B cell (primary cell): ENCODE measurements at regions not wholly inside any gene's neighbourhood (a gene's known extent, or its start where the extent isn't known, plus 50 kb on each side); places are given as distances from the start of the nearest gene placed in this dataset.
"Not testable (repeated sequence)": the region's sequence is repeated elsewhere in the genome, so short reads cannot be mapped to it uniquely, and the experiment has no call there.

Experiments
- ATAC-seq: fragments of 200-7000 bp; cut with Tn5 transposase; one replicate; pipeline ENCODE4 v1.10.0; 2021; ENCODE audit warnings: low read depth, mild to moderate bottlenecking, moderate number of reproducible peaks, moderate library complexity
- CTCF ChIA-PET: fragments of 350-600 bp; sonication (Branson Sonifier 250); formaldehyde crosslinking; loops from one replicate; lab custom pipeline; 2021; ENCODE audit warnings: antibody characterized with exemption, inconsistent platforms; lab: Charles Lee
- POLR2A ChIA-PET: fragments of 350-600 bp; sonication (Branson Sonifier 250); formaldehyde crosslinking; loops from one replicate; lab custom pipeline; 2021; ENCODE audit warnings: antibody characterized with exemption; lab: Charles Lee
- DNase-seq: peaks from one replicate; pipeline ENCODE4 v3.0.0; 2013
- H2AFZ ChIP-seq: 2 replicates; pipeline ENCODE4 v1.6.1; 2012; ENCODE audit warnings: mild to moderate bottlenecking, low read depth, low read length; ENCODE audit not compliant: insufficient read depth, poor library complexity, severe bottlenecking
- H3K27ac ChIP-seq, 2 donors: 1 replicate in 1 of 2; 2 replicates in 1 of 2; pipeline ENCODE4 v1.5.1; 2012 to 2013; ENCODE audit warnings: low read length in 2 of 2, mild to moderate bottlenecking in 2 of 2, moderate library complexity in 1 of 2
- H3K27me3 ChIP-seq, 4 experiments: fragments of 200-600 bp in 1 of 4; sonication (generic) in 1 of 4; replicated peaks in 1 of 4; 1 replicate in 2 of 4; 2 replicates in 2 of 4; pipeline versions ENCODE4 v1.6.1 to v1.7.0; 2013 to 2016; ENCODE audit warnings: low read length in 3 of 4, mild to moderate bottlenecking in 2 of 4, mixed read lengths in 1 of 4, moderate library complexity in 1 of 4; ENCODE audit not compliant: insufficient read depth in 4 of 4, control insufficient read depth in 3 of 4; ENCODE audit errors: control extremely low read depth in 1 of 4
- H3K36me3 ChIP-seq, 2 experiments: replicated peaks in 1 of 2; 1 replicate in 1 of 2; 2 replicates in 1 of 2; pipeline versions ENCODE4 v1.6.1 to v1.7.1; 2013; ENCODE audit warnings: low read length in 1 of 2; ENCODE audit not compliant: insufficient read depth in 2 of 2, control insufficient read depth in 1 of 2; ENCODE audit errors: control extremely low read depth in 1 of 2, extremely low read depth in 1 of 2
- H3K4me1 ChIP-seq, 2 donors: fragments of 200-600 bp in 1 of 2; sonication (generic) in 1 of 2; 1 replicate in 1 of 2; 2 replicates in 1 of 2; pipeline versions ENCODE4 v1.5.1 to v1.6.1; 2013 to 2017; ENCODE audit warnings: low read length in 2 of 2; ENCODE audit not compliant: control insufficient read depth in 2 of 2, insufficient read depth in 2 of 2
- H3K4me2 ChIP-seq: replicated peaks from 2 replicates; pipeline ENCODE3; 2012; ENCODE audit warnings: mild to moderate bottlenecking, low read depth, low read length; ENCODE audit not compliant: poor library complexity, severe bottlenecking
- H3K4me3 ChIP-seq, 5 experiments: fragments of 200-600 bp in 1 of 5; sonication (generic) in 1 of 5; 1 replicate in 3 of 5; 2 replicates in 2 of 5; pipeline versions ENCODE4 v1.5.1 to v1.7.0; 2011 to 2016; ENCODE audit warnings: low read length in 4 of 5, mild to moderate bottlenecking in 4 of 5, low read depth in 2 of 5, control low read depth in 1 of 5, moderate library complexity in 1 of 5; ENCODE audit not compliant: insufficient read depth in 1 of 5; ENCODE audit errors: control extremely low read depth in 1 of 5, extremely low read depth in 1 of 5
- H3K79me2 ChIP-seq: fragments of 200-600 bp; sonication (generic); one replicate; pipeline ENCODE4 v1.6.0; 2016; ENCODE audit warnings: low read length; ENCODE audit not compliant: control insufficient read depth, insufficient read depth
- H3K9ac ChIP-seq: fragments of 200-600 bp; sonication (generic); 2 replicates; pipeline ENCODE4 v1.6.1; 2017; ENCODE audit warnings: mild to moderate bottlenecking, low read length, moderate library complexity
- H3K9me3 ChIP-seq, 3 donors: one replicate each; pipeline versions ENCODE4 v1.6.1 to v1.7.1; 2013; ENCODE audit warnings: low read length in 2 of 3; ENCODE audit not compliant: control insufficient read depth in 2 of 3, insufficient read depth in 1 of 3; ENCODE audit errors: control extremely low read depth in 1 of 3
- H4K20me1 ChIP-seq: 2 replicates; pipeline ENCODE4 v1.6.0; 2012; ENCODE audit warnings: mild to moderate bottlenecking, low read length; ENCODE audit not compliant: insufficient read depth, control insufficient read depth, poor library complexity, severe bottlenecking
- H3K27ac Mint-ChIP-seq: one replicate; pipeline ENCODE4 v1.8.0; 2021; ENCODE audit warnings: mixed read lengths
- H3K27me3 Mint-ChIP-seq: one replicate; pipeline ENCODE4 v1.8.0; 2021; ENCODE audit warnings: mixed read lengths
- H3K4me1 Mint-ChIP-seq: one replicate; pipeline ENCODE4 v1.8.0; 2021; ENCODE audit warnings: mixed read lengths
- H3K4me3 Mint-ChIP-seq: one replicate; pipeline ENCODE4 v1.8.0; 2021; ENCODE audit warnings: mixed read lengths
- H3K9me3 Mint-ChIP-seq: one replicate; pipeline ENCODE4 v1.8.0; 2022; ENCODE audit warnings: mixed read lengths; ENCODE audit not compliant: insufficient read depth
- CTCF ChIP-seq: fragments of 200-600 bp; IDR thresholded peaks from one replicate; pipeline ENCODE4 v1.8.0; 2022; ENCODE audit warnings: antibody characterized with exemption, mild to moderate bottlenecking
- EZH2 ChIP-seq: IDR thresholded peaks from 2 replicates; pipeline ENCODE4 v1.6.1; 2012; ENCODE audit warnings: borderline replicate concordance, low read depth, mild to moderate bottlenecking, moderate library complexity, low read length; ENCODE audit not compliant: insufficient read depth, poor library complexity, severe bottlenecking
- WGBS: methylation state at CpG from one replicate; pipeline ENCODE4 v1.1.5; 2013; ENCODE audit warnings: missing lambda C conversion rate; ENCODE audit not compliant: insufficient coverage; 5-methylcytosine and 5-hydroxymethylcytosine counted together
- intact Hi-C: fragments of 100-400 bp; cut with micrococcal nuclease; formaldehyde crosslinking; loops from one replicate; pipeline ENCODE4 v1.10.0; 2022

GRCh38 chr13:37158481-37158880 lies 53.0 kb upstream of the CSNK1A1L start:
- Mint-ChIP-seq H3K4me1 (no peaks in the 10 kb centered on the region), H3K4me3 (no peak overlapping the region), H3K27me3 (no peaks in the 10 kb centered on the region), H3K27ac (no peak overlapping the region), H3K9me3 (peaks cover 6% of the 10 kb centered on the region)
- DNase-seq, result no peak
- no peaks in the 10 kb centered on the region for H4K20me1 ChIP-seq
- no peaks in the 10 kb centered on the region for H3K36me3 ChIP-seq
- no peak overlapping the region for H3K4me2 ChIP-seq
- H3K9ac ChIP-seq, result no peak overlapping the region
- no peak overlapping the region for H3K27ac ChIP-seq
- no peaks in the 10 kb centered on the region for H3K4me1 ChIP-seq
- no peaks in the 10 kb centered on the region for H3K79me2 ChIP-seq
- intact Hi-C loops, result no loop called here
- CTCF ChIA-PET, result no interaction called here
- no peaks in the 10 kb centered on the region for H3K27me3 ChIP-seq
- ATAC-seq, result no peak
- H3K9me3 ChIP-seq, result peaks cover 0 to 4% (median 3%) of the 10 kb centered on the region in 3 donors
- TF ChIP-seq CTCF, result no peak
- no peak for TF ChIP-seq EZH2
- H2AFZ ChIP-seq, result no peak overlapping the region
- POLR2A ChIA-PET, result no interaction called here
- WGBS, result 100% methylated on average over 2 of the region's 2 CpGs
- H3K4me3 ChIP-seq, result no peak overlapping the region

- H3K36me3 ChIP-seq, DNase-seq, H3K9ac ChIP-seq, H3K4me1 Mint-ChIP-seq, POLR2A ChIA-PET, H3K4me3 Mint-ChIP-seq, H4K20me1 ChIP-seq, H3K4me2 ChIP-seq, H3K27ac ChIP-seq, H3K27ac Mint-ChIP-seq, CTCF ChIA-PET, H3K79me2 ChIP-seq, H3K4me3 ChIP-seq, H3K9me3 ChIP-seq, ATAC-seq, H3K9me3 Mint-ChIP-seq, H2AFZ ChIP-seq, H3K27me3 Mint-ChIP-seq, H3K27me3 ChIP-seq, H3K4me1 ChIP-seq, intact Hi-C loops: not testable (repeated sequence)
- WGBS, result 97% methylated on average over 17 of the region's 22 CpGs
Measured at GRCh38 chr13:37155613-37156097, 50.2 kb upstream of the CSNK1A1L start.
